Upper lobe of left lung (tissue), 6 donors: ENCODE measurements at regions not wholly inside any gene's neighbourhood (a gene's known extent, or its start where the extent isn't known, plus 50 kb on each side); places are given as distances from the start of the nearest gene placed in this dataset.

Experiments
- ATAC-seq, 2 donors: fragments of 200-7000 bp; cut with Tn5 transposase; one replicate each; pipeline ENCODE4 v1.9.1; 2022; ENCODE audit warnings: mild to moderate bottlenecking in 2 of 2, moderate library complexity in 2 of 2; ENCODE audit not compliant: low FRiP score in 2 of 2
- DNase-seq, 2 donors: peaks; one replicate each; pipeline ENCODE4 v3.0.0-alpha.2; 2019 to 2020
- H3K27ac ChIP-seq, 4 donors: fragments of 200-600 bp; sonication (generic); one replicate each; pipeline ENCODE4 v1.5.1; 2016 to 2019
- H3K27me3 ChIP-seq, 4 donors: fragments of 200-600 bp; sonication (generic); one replicate each; pipeline ENCODE4 v1.5.1; 2017 to 2019
- H3K36me3 ChIP-seq, 4 donors: fragments of 200-600 bp; sonication (generic); one replicate each; pipeline ENCODE4 v1.5.1; 2016 to 2019
- H3K4me1 ChIP-seq, 4 donors: fragments of 200-600 bp; sonication (generic); one replicate each; pipeline ENCODE4 v1.5.1; 2018 to 2019
- H3K4me3 ChIP-seq, 4 donors: fragments of 200-600 bp; sonication (generic); one replicate each; pipeline ENCODE4 v1.5.1; 2017 to 2019; ENCODE audit warnings: mild to moderate bottlenecking in 2 of 4, moderate library complexity in 1 of 4
- H3K9me3 ChIP-seq, 4 donors: fragments of 200-600 bp; sonication (generic); one replicate each; pipeline ENCODE4 v1.5.1; 2018 to 2019
- CTCF ChIP-seq, 6 experiments: fragments of 450-650 bp in 4 of 6; fragments of 200-600 bp in 2 of 6; sonication (generic) in 2 of 6; IDR thresholded peaks; one replicate each; pipeline ENCODE4 v1.5.1; 2016 to 2019; ENCODE audit warnings: antibody characterized with exemption in 6 of 6
- EP300 ChIP-seq, 4 donors: sonication (generic); formaldehyde crosslinking; IDR thresholded peaks; one replicate each; pipeline ENCODE4 v1.5.1; 2017; ENCODE audit warnings: antibody characterized with exemption in 4 of 4, control low read depth in 2 of 4
- POLR2A ChIP-seq, 4 donors: fragments of 450-650 bp; IDR thresholded peaks; one replicate each; pipeline ENCODE4 v1.5.1; 2016 to 2017; ENCODE audit warnings: antibody characterized with exemption in 4 of 4, mild to moderate bottlenecking in 2 of 4
- POLR2AphosphoS5 ChIP-seq, 2 donors: sonication (generic); formaldehyde crosslinking; IDR thresholded peaks; one replicate each; pipeline ENCODE4 v1.5.1; 2017; ENCODE audit warnings: antibody characterized with exemption in 2 of 2
- WGBS, 2 donors: methylation state at CpG; one replicate each; pipeline ENCODE4 v1.1.5; 2017 to 2018; 5-methylcytosine and 5-hydroxymethylcytosine counted together
- donor health status: DM: no; HTN: no; CAD: no; lungs with moderate emphysema.
- donor health status: DM: no; HTN: yes; CAD: no; lungs with severe emphysema.

GRCh38 chr4:81737865-81738559 is 266.3 kb upstream of the RASGEF1B start:
- Histone ChIP-seq H3K36me3 (no peaks in the 10 kb centered on the region), H3K9me3 (no peaks in the 10 kb centered on the region), H3K27ac (no peak overlapping the region), H3K4me3 (no peak overlapping the region), H3K27me3 (no peaks in the 10 kb centered on the region), H3K4me1 (no peaks in the 10 kb centered on the region)
- ATAC-seq (no peak), DNase-seq (no peak)
- WGBS, 2 donors, result 88% methylated on average over 2 of the region's 2 CpGs
- TF ChIP-seq EP300 (IDR thresholded peaks at IDR 0.05) (no peak), CTCF (IDR thresholded peaks at IDR 0.05) (no peak), POLR2A (IDR thresholded peaks at IDR 0.05) (no peak), POLR2AphosphoS5 (IDR thresholded peaks at IDR 0.05) (no peak)

GRCh38 chr4:81736324-81736723 is 264.6 kb upstream of the RASGEF1B start:
- ATAC-seq (no peak), DNase-seq (no peak)
- Histone ChIP-seq H3K4me3 (no peak overlapping the region), H3K27ac (no peak overlapping the region), H3K36me3 (no peaks in the 10 kb centered on the region), H3K27me3 (no peaks in the 10 kb centered on the region), H3K9me3 (no peaks in the 10 kb centered on the region), H3K4me1 (no peaks in the 10 kb centered on the region)
- TF ChIP-seq EP300 (IDR thresholded peaks at IDR 0.05) (no peak), CTCF (IDR thresholded peaks at IDR 0.05) (no peak), POLR2AphosphoS5 (IDR thresholded peaks at IDR 0.05) (no peak), POLR2A (IDR thresholded peaks at IDR 0.05) (no peak)
- WGBS, 2 donors, result 90% methylated on average over 2 of the region's 2 CpGs

- Histone ChIP-seq H3K9me3 (no peaks in the 10 kb centered on the region), H3K27ac (no peak overlapping the region), H3K36me3 (no peaks in the 10 kb centered on the region), H3K4me3 (no peak overlapping the region), H3K4me1 (no peaks in the 10 kb centered on the region), H3K27me3 (no peaks in the 10 kb centered on the region)
- ATAC-seq, result no peak
- WGBS, 2 donors, result 84 to 91% methylated on average over 1 of the region's 1 CpG
- DNase-seq, result no peak
- TF ChIP-seq CTCF (IDR thresholded peaks at IDR 0.05), result no peak
- no peak for TF ChIP-seq POLR2AphosphoS5 (IDR thresholded peaks at IDR 0.05)
- no peak for TF ChIP-seq POLR2A (IDR thresholded peaks at IDR 0.05)
Measured at GRCh38 chr4:81732980-81733379, 261.3 kb upstream of the RASGEF1B start.

GRCh38 chr4:81724925-81725329 is 253.2 kb upstream of the RASGEF1B start:
- DNase-seq (peak in 1 of 2 donors; percentile 75), ATAC-seq (peak; percentile 66 to 89)
- 66 to 90% methylated on average over 2 of the region's 2 CpGs for WGBS, 2 donors
- no peak overlapping the region for H3K4me3 ChIP-seq
- H3K36me3 ChIP-seq, result no peaks in the 10 kb centered on the region
- H3K9me3 ChIP-seq, result no peaks in the 10 kb centered on the region
- peak overlapping the region in 3 of 4 donors; percentile 2 to 35 (median 19) for H3K27ac ChIP-seq
- peaks cover 11 to 24% (median 19%) of the 10 kb centered on the region in 4 donors for H3K4me1 ChIP-seq
- no peaks in the 10 kb centered on the region for H3K27me3 ChIP-seq
- no peak for TF ChIP-seq CTCF (IDR thresholded peaks at IDR 0.05)
- peak; percentile 27 to 79 for TF ChIP-seq POLR2AphosphoS5 (IDR thresholded peaks at IDR 0.05)
- peak in 1 of 4 donors; percentile 51 for TF ChIP-seq EP300 (IDR thresholded peaks at IDR 0.05)
- peak in 1 of 4 donors; percentile 59 for TF ChIP-seq POLR2A (IDR thresholded peaks at IDR 0.05)
